HG02642 (cell line): ENCODE measurements at regions not wholly inside any gene's neighbourhood (a gene's known extent, or its start where the extent isn't known, plus 50 kb on each side); places are given as distances from the start of the nearest gene placed in this dataset.

Source experiments
- ATAC-seq: cut with Tn5 transposase; IDR thresholded peaks from one replicate; pipeline ENCODE4 v1.9.1; 2021; ENCODE audit warnings: mild to moderate bottlenecking; ENCODE audit not compliant: unreplicated experiment, poor library complexity

- ATAC-seq, result no peak
Observed at GRCh38 chr18:37953876-37954275, 388.3 kb upstream of the CELF4 start.

- ATAC-seq, result no peak
Observed at GRCh38 chr18:37948471-37948870, 382.9 kb upstream of the CELF4 start.

GRCh38 chr18:37946324-37946723 lies 380.7 kb upstream of the CELF4 start:
- ATAC-seq, result no peak

- no peak for ATAC-seq
Observed at GRCh38 chr18:37944700-37945270, 379.2 kb upstream of the CELF4 start.

- ATAC-seq, result no peak
Observed at GRCh38 chr18:37937287-37937686, 371.7 kb upstream of the CELF4 start.

- no peak for ATAC-seq
Observed at GRCh38 chr18:37935086-37935485, 369.5 kb upstream of the CELF4 start.

- no peak for ATAC-seq
Observed at GRCh38 chr18:37930640-37931039, 365.0 kb upstream of the CELF4 start.

- no peak for ATAC-seq
Observed at GRCh38 chr18:37922162-37922561, 356.6 kb upstream of the CELF4 start.

GRCh38 chr18:37920865-37921264 lies 355.3 kb upstream of the CELF4 start:
- no peak for ATAC-seq

- ATAC-seq, result no peak
Observed at GRCh38 chr18:37913051-37913450, 347.5 kb upstream of the CELF4 start.

GRCh38 chr18:37902344-37902743 lies 336.7 kb upstream of the CELF4 start:
- no peak for ATAC-seq

GRCh38 chr18:37900326-37900725 lies 334.7 kb upstream of the CELF4 start:
- no peak for ATAC-seq

GRCh38 chr18:37889963-37890362 lies 324.4 kb upstream of the CELF4 start:
- ATAC-seq, result no peak

- ATAC-seq, result no peak
Observed at GRCh38 chr18:37874721-37875120, 309.1 kb upstream of the CELF4 start.

GRCh38 chr18:37873416-37873815 lies 307.8 kb upstream of the CELF4 start:
- no peak for ATAC-seq

- no peak for ATAC-seq
Observed at GRCh38 chr18:37872562-37872961, 307.0 kb upstream of the CELF4 start.

- no peak for ATAC-seq
Observed at GRCh38 chr18:37871561-37871960, 306.0 kb upstream of the CELF4 start.

GRCh38 chr18:37869051-37869450 lies 303.5 kb upstream of the CELF4 start:
- no peak for ATAC-seq

GRCh38 chr18:37864122-37864521 lies 298.5 kb upstream of the CELF4 start:
- no peak for ATAC-seq

GRCh38 chr18:37861981-37862380 lies 296.4 kb upstream of the CELF4 start:
- no peak for ATAC-seq

- no peak for ATAC-seq
Observed at GRCh38 chr18:37854396-37854795, 288.8 kb upstream of the CELF4 start.

GRCh38 chr18:37853706-37854105 lies 288.1 kb upstream of the CELF4 start:
- no peak for ATAC-seq

- ATAC-seq, result no peak
Observed at GRCh38 chr18:37852464-37852863, 286.9 kb upstream of the CELF4 start.
